ENCODE measurements at regions not wholly inside any gene's neighbourhood (a gene's known extent, or its start where the extent isn't known, plus 50 kb on each side); places are given as distances from the start of the nearest gene placed in this dataset.

- Histone ChIP-seq H3K27me3 (ENCODE audit: control insufficient read depth in 1 of 2, insufficient read depth in 2 of 2, low read length in 2 of 2) (no peaks in the 10 kb centered on the region), H3K9me3 (ENCODE audit: low read length) (no peaks in the 10 kb centered on the region), H2AFZ (ENCODE audit: low read length) (no peak overlapping the region), H3K79me2 (ENCODE audit: insufficient read depth, low read length) (no peaks in the 10 kb centered on the region), H3K4me1 (ENCODE audit: insufficient read depth, low read length) (no peaks in the 10 kb centered on the region), H3K9ac (ENCODE audit: insufficient read depth, low read depth, low read length) (no peak overlapping the region), H4K20me1 (ENCODE audit: insufficient read depth, low read length) (no peaks in the 10 kb centered on the region), H3K36me3 (replicated peaks in 1 of 2; ENCODE audit: control insufficient read depth in 1 of 2, insufficient read depth in 2 of 2, low read length in 2 of 2) (no peaks in the 10 kb centered on the region), H3K4me3 (replicated peaks in 1 of 3; ENCODE audit: insufficient read depth in 1 of 3, low read depth in 2 of 3, low read length in 3 of 3) (no peak overlapping the region), H3K4me2 (ENCODE audit: low read depth, low read length) (no peak overlapping the region), H3K27ac (ENCODE audit: extremely low read length, insufficient read depth, low read length) (no peak overlapping the region)
- FAIRE-seq (no peak), ATAC-seq (no peak), DNase-seq (ENCODE audit: low spot score) (no peak)
- WGBS (ENCODE audit: low lambda C conversion rate) = 3% methylated on average over 1 of the region's 1 CpG
- CTCF ChIA-PET (ENCODE audit: low intra/inter-chr PET ratio, low total read pairs) = no interaction called here
- no TSS peak for BruUV-seq (replicated peaks)
- in situ Hi-C loops (cut with HindIII; ENCODE audit: extremely low pct_ligation_motif_present, low pct_unique_long_range_greater_than_20kb) = no loop called here
- POLR2A ChIA-PET = no interaction called here
- no peak for TF ChIP-seq HCFC1 (IDR thresholded peaks at IDR 0.05; ENCODE audit: low read depth, low read length)
- intact Hi-C loops (cut with micrococcal nuclease; ENCODE audit: unreplicated experiment) = no loop called here
These were observed 214.9 kb downstream of the IL20RB start for GRCh38 chr3:137172728-137173127.

- 0% methylated on average over 2 of the region's 2 CpGs for WGBS (ENCODE audit: low lambda C conversion rate)
- no peak for ATAC-seq
- H3K9me3 ChIP-seq (ENCODE audit: low read length) = no peaks in the 10 kb centered on the region
- no peak overlapping the region for H3K27ac ChIP-seq (ENCODE audit: extremely low read length, insufficient read depth, low read length)
- no peak overlapping the region for H2AFZ ChIP-seq (ENCODE audit: low read length)
- H4K20me1 ChIP-seq (ENCODE audit: insufficient read depth, low read length) = no peaks in the 10 kb centered on the region
- TF ChIP-seq SAP130 (CRISPR knock-in tag; IDR thresholded peaks at IDR 0.05; ENCODE audit: low read depth) (no peak), ZNF550 (CRISPR knock-in tag; IDR thresholded peaks at IDR 0.05; ENCODE audit: borderline replicate concordance) (no peak), ZNF788 (CRISPR knock-in tag; IDR thresholded peaks at IDR 0.05; ENCODE audit: borderline replicate concordance) (no peak), ZFX (CRISPR knock-in tag; IDR thresholded peaks at IDR 0.05; ENCODE audit: low read depth) (no peak), CENPT (CRISPR knock-in tag; IDR thresholded peaks at IDR 0.05; ENCODE audit: low read depth) (no peak), CREB1 (IDR thresholded peaks at IDR 0.05) (no peak), CREB1 (CRISPR knock-in tag; IDR thresholded peaks at IDR 0.05) (no peak), SSRP1 (CRISPR knock-in tag; IDR thresholded peaks at IDR 0.05) (no peak), SP140L (CRISPR knock-in tag; IDR thresholded peaks at IDR 0.05; ENCODE audit: borderline replicate concordance) (no peak), ZNF761 (CRISPR knock-in tag; conservative IDR thresholded peaks at IDR 0.05) (no peak), AGO1 (IDR thresholded peaks at IDR 0.05; ENCODE audit: low read depth, low read length, poor library complexity, severe bottlenecking) (no peak), HNRNPL (IDR thresholded peaks at IDR 0.05; ENCODE audit: low read depth, low read length) (no peak), MEIS2 (CRISPR knock-in tag; IDR thresholded peaks at IDR 0.05) (no peak)
- H3K4me2 ChIP-seq (ENCODE audit: low read depth, low read length) = no peak overlapping the region
- H3K9ac ChIP-seq (ENCODE audit: insufficient read depth, low read depth, low read length) = no peak overlapping the region
- no peaks in the 10 kb centered on the region for H3K4me1 ChIP-seq (ENCODE audit: insufficient read depth, low read length)
- no peak for FAIRE-seq
- DNase-seq (ENCODE audit: low spot score) = no peak
- BruUV-seq (replicated peaks) = no TSS peak
- in situ Hi-C loops (cut with HindIII; ENCODE audit: extremely low pct_ligation_motif_present, low pct_unique_long_range_greater_than_20kb) (no loop called here), intact Hi-C loops (cut with micrococcal nuclease; ENCODE audit: unreplicated experiment) (no loop called here)
- no peak overlapping the region for H3K4me3 ChIP-seq (replicated peaks in 1 of 3; ENCODE audit: insufficient read depth in 1 of 3, low read depth in 2 of 3, low read length in 3 of 3)
- no peaks in the 10 kb centered on the region for H3K27me3 ChIP-seq (ENCODE audit: control insufficient read depth in 1 of 2, insufficient read depth in 2 of 2, low read length in 2 of 2)
- no peaks in the 10 kb centered on the region for H3K79me2 ChIP-seq (ENCODE audit: insufficient read depth, low read length)
- ChIA-PET CTCF (ENCODE audit: low intra/inter-chr PET ratio, low total read pairs) (no interaction called here), POLR2A (no interaction called here)
- no peaks in the 10 kb centered on the region for H3K36me3 ChIP-seq (replicated peaks in 1 of 2; ENCODE audit: control insufficient read depth in 1 of 2, insufficient read depth in 2 of 2, low read length in 2 of 2)
These were observed 216.7 kb downstream of the IL20RB start for GRCh38 chr3:137174514-137174913.

Measured in HepG2 (cell line).